ENCODE measurements at regions not wholly inside any gene's neighbourhood (a gene's known extent, or its start where the extent isn't known, plus 50 kb on each side); places are given as distances from the start of the nearest gene placed in this dataset.
"Not testable (repeated sequence)": the region's sequence is repeated elsewhere in the genome, so short reads cannot be mapped to it uniquely, and the experiment has no call there.

DNA sequence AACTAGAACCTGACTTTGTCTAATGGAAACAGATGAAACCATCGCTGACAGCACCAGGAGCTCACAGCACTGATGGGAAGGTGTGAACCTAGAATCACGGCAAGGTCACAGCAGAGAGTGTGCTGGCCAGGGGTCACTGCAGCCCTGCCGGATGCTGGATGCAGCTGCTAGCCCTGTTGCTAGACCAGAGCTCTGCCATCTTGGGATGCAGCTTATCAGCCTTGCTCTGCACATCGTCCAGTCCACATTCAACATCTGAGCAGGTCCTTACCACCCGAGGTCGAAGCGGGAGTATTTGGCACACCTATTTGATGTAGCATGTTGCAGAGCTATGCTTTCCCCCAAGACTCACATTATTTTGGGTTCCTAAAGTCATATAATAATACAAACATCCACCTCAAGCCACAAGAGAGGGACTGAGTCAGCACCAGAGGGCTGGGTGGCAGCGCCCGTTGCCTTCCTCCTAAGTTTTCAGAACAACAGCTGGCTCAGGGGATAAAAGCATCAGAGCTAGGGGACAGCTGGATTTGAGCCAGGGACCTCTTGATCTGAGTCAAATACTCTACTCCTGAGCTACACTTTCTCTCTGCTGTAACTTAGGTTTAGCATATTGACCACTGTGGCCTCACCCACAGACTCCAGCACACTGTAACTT is 135.3 kb downstream of the ZNF467 start:
- Histone ChIP-seq H2AFZ (no peak overlapping the region), H3K9me2 (ENCODE audit: insufficient read depth) (no peaks in the 10 kb centered on the region), H3K4me1 (replicated peaks; ENCODE audit: insufficient read depth) (no peaks in the 10 kb centered on the region), H3K4me3 (no peak overlapping the region), H3K36me3 (ENCODE audit: low read depth) (no peaks in the 10 kb centered on the region), H3K27ac (no peak overlapping the region), H3K79me2 (ENCODE audit: low read depth) (no peaks in the 10 kb centered on the region), H3K4me2 (no peak overlapping the region), H3K9me3 (ENCODE audit: insufficient read depth, low read depth) (no peaks in the 10 kb centered on the region), H3F3A (ENCODE audit: insufficient read depth, low read depth) (no peaks in the 10 kb centered on the region; the same call in 1 of the 2 replicates), H3K27me3 (ENCODE audit: insufficient read depth, low read depth) (peaks cover 14% of the 10 kb centered on the region), H4K20me1 (ENCODE audit: insufficient read depth) (no peaks in the 10 kb centered on the region)
- intact Hi-C loops (cut with micrococcal nuclease; ENCODE audit: unreplicated experiment), result no loop called here
- ChIA-PET CTCF (no interaction called here), POLR2A (ENCODE audit: unreplicated experiment) (no interaction called here)
- TF ChIP-seq EZH2 (IDR thresholded peaks at IDR 0.05; ENCODE audit: low read depth), result no peak
- TF ChIP-seq, protein P1, sequence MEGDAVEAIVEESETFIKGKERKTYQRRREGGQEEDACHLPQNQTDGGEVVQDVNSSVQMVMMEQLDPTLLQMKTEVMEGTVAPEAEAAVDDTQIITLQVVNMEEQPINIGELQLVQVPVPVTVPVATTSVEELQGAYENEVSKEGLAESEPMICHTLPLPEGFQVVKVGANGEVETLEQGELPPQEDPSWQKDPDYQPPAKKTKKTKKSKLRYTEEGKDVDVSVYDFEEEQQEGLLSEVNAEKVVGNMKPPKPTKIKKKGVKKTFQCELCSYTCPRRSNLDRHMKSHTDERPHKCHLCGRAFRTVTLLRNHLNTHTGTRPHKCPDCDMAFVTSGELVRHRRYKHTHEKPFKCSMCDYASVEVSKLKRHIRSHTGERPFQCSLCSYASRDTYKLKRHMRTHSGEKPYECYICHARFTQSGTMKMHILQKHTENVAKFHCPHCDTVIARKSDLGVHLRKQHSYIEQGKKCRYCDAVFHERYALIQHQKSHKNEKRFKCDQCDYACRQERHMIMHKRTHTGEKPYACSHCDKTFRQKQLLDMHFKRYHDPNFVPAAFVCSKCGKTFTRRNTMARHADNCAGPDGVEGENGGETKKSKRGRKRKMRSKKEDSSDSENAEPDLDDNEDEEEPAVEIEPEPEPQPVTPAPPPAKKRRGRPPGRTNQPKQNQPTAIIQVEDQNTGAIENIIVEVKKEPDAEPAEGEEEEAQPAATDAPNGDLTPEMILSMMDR (conservative IDR thresholded peaks at IDR 0.05), result no peak
- no TSS peak for BruUV-seq (replicated peaks)
- DNase-seq, result no peak

DNA sequence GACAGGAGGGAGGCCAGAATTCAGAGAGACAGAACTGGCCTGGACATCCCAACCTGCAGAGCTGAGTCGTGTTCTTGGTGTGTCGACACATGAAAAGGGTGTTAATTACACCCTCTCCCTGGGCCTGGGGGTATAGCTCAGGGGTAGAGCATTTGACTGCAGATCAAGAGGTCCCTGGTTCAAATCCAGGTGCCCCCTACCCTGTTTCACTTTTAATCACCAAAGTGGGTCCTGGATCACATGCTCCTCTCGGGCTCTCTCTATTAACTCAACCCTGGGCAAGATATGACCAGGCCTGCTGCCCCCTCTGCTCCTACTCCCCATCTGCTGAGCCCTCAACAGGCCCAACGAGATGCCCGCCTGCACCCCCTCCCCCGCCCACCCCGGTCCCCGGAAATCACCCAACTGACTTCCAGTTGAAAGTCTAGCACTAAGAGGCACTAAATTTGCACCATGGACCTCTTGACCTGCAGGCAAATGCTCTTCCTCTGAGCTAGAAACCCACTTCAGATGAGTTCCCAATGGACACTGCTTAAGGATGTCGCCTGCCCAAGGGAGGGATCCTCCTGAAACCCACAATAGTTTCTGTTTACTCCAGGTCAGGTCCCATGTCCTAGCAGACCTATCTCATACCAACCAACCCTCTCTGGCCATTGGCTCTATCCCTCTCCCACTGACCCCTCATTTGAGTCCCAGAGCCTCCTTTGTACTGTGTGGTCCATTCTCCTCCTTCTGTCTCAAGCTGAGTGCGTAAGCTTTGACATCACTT is 137.6 kb downstream of the ZNF467 start:
- no peaks in the 10 kb centered on the region for H3K9me2 ChIP-seq (ENCODE audit: insufficient read depth)
- no peak for TF ChIP-seq EZH2 (IDR thresholded peaks at IDR 0.05; ENCODE audit: low read depth)
- TF ChIP-seq, protein P1 (conservative IDR thresholded peaks at IDR 0.05), result no peak
- H3K9me3 ChIP-seq (ENCODE audit: insufficient read depth, low read depth), result no peaks in the 10 kb centered on the region
- peaks cover 37% of the 10 kb centered on the region for H3K27me3 ChIP-seq (ENCODE audit: insufficient read depth, low read depth)
- H3K4me1 ChIP-seq (replicated peaks; ENCODE audit: insufficient read depth), result no peaks in the 10 kb centered on the region
- ChIA-PET CTCF (no interaction called here), POLR2A (ENCODE audit: unreplicated experiment) (no interaction called here)
- no peak overlapping the region for H3K27ac ChIP-seq
- no peak overlapping the region for H2AFZ ChIP-seq
- H3K36me3 ChIP-seq (ENCODE audit: low read depth), result no peaks in the 10 kb centered on the region
- H3F3A ChIP-seq (ENCODE audit: insufficient read depth, low read depth), result no peaks in the 10 kb centered on the region; the same call in 1 of the 2 replicates
- DNase-seq, result peak in 1 of 2 experiments; percentile 53
- no TSS peak for BruUV-seq (replicated peaks)
- H3K4me3 ChIP-seq, result no peak overlapping the region
- H3K4me2 ChIP-seq, result no peak overlapping the region
- H4K20me1 ChIP-seq (ENCODE audit: insufficient read depth), result no peaks in the 10 kb centered on the region
- no peaks in the 10 kb centered on the region for H3K79me2 ChIP-seq (ENCODE audit: low read depth)
- intact Hi-C loops (cut with micrococcal nuclease; ENCODE audit: unreplicated experiment), result no loop called here

DNA sequence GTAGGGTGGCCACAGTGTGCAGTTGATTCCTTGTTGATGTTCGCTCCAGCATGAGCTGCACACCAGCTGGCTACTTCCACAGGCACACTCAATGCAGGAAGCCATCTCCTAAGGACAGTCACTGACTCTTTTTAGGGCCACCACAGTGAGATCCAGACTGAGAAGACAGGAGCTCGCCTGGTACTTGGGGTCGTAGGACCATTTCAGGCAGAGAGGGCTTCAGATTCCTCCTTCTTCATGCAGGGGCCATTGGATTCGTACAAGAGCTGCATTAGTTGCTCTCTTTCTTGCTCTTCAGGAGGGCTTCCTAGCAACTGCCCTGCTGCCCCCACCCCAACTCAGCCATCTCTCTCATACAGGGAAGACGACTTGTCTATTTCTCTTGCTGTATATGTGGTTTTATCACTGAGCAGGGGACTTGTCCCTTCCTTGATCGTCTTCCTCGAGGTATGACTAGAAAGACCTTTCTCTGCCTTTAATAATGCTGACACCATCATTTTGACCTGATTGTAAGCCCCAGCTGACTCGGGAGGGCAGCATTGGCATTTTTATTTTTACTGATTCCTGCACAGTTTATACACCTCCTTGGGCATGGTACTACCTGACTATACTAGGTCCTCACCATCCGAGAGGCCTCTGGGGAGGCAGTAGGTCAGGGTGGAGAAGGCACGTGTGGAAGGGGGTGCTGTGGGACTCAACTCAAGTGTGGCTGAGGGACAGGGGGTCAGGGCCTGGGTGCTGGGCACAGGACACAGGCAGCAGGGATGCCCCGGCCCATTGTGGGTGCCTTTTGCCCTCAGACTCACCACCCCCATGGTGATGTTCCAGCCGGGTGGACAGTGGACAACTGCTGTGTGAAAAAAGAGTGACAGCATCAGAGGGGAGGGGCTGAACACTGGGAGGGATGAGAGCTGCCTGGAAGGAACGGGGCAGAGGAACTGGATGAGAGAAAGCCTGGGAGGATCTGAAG is 136.7 kb upstream of the ZNF746 start:
- intact Hi-C loops (cut with micrococcal nuclease; ENCODE audit: unreplicated experiment), result no loop called here
- BruUV-seq (replicated peaks), result no TSS peak
- POLR2A ChIA-PET (ENCODE audit: unreplicated experiment), result no interaction called here
- DNase-seq, result no peak
- Histone ChIP-seq H3K4me3 (no peak overlapping the region), H2AFZ (no peak overlapping the region), H3K36me3 (ENCODE audit: low read depth) (no peaks in the 10 kb centered on the region), H3K9me3 (ENCODE audit: insufficient read depth, low read depth) (no peaks in the 10 kb centered on the region), H3K9me2 (ENCODE audit: insufficient read depth) (no peaks in the 10 kb centered on the region), H4K20me1 (ENCODE audit: insufficient read depth) (no peaks in the 10 kb centered on the region), H3F3A (ENCODE audit: insufficient read depth, low read depth) (no peaks in the 10 kb centered on the region; the same call in 1 of the 2 replicates), H3K4me2 (no peak overlapping the region), H3K4me1 (replicated peaks; ENCODE audit: insufficient read depth) (no peaks in the 10 kb centered on the region), H3K27me3 (ENCODE audit: insufficient read depth, low read depth) (peaks cover 52% of the 10 kb centered on the region), H3K79me2 (ENCODE audit: low read depth) (no peaks in the 10 kb centered on the region), H3K27ac (no peak overlapping the region)
- TF ChIP-seq, protein P1 (conservative IDR thresholded peaks at IDR 0.05), result no peak
- CTCF ChIA-PET, result no interaction called here

DNA sequence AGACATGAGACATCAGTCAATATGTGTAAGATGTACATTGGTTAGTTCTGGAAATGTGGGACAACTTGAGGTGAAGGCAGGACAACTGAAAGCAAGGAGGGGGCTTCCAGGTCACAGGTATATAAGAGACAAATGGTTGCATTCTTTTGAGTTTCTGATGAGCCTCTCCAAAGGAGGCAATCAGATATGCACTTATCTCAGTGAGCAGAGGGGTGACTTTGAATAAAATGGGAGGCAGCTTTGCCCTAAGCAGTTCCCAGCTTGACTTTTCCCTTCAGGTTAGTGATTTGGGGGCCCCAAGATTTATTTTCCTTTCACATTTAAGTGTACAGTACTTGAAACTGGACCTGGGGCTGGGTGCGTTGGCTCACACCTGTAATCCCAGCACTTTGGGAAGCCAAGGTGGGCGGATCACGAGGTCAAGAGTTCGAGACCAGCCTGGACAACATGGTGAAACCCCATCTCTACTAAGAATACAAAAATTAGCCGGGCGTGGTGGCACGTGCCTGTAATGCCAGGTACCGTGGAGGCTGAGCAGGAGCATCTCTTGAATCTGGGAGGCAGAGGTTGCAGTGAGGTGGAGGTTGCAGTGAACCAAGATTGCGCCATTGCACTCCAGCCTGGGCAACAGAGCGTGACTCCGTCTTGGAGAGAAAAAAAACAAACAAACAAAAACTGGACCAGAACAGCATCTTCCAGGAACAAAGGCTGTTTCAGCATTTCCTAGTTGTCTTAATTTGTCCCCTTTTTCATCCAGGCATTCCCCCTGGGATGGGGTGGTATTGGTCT is 130.9 kb upstream of the ZNF746 start:
- H3K9me3 ChIP-seq (ENCODE audit: insufficient read depth, low read depth); H3K36me3 ChIP-seq (ENCODE audit: low read depth); H2AFZ ChIP-seq; H3F3A ChIP-seq (ENCODE audit: insufficient read depth, low read depth); POLR2A ChIA-PET (ENCODE audit: unreplicated experiment); BruUV-seq (replicated peaks); H3K9me2 ChIP-seq (ENCODE audit: insufficient read depth); H4K20me1 ChIP-seq (ENCODE audit: insufficient read depth); H3K4me3 ChIP-seq; H3K27ac ChIP-seq; H3K79me2 ChIP-seq (ENCODE audit: low read depth); DNase-seq; H3K4me2 ChIP-seq: not testable (repeated sequence)
- Histone ChIP-seq H3K27me3 (ENCODE audit: insufficient read depth, low read depth) (peaks cover 50% of the 10 kb centered on the region), H3K4me1 (replicated peaks; ENCODE audit: insufficient read depth) (peaks cover 15% of the 10 kb centered on the region)
- intact Hi-C loops (cut with micrococcal nuclease; ENCODE audit: unreplicated experiment), result loop anchor here (10.0 kb wide), 3 partner anchors 86 to 644 kb away; partner anchors contain the start of gene ATP6V0E2
- CTCF ChIA-PET, result interaction anchor here (0.5 to 0.8 kb wide), 2 partner anchors 14 to 114 kb away, joined by 3 read pairs; no protein-coding TSS in a partner anchor
